ENCODE measurements at regions not wholly inside any gene's neighbourhood (a gene's known extent, or its start where the extent isn't known, plus 50 kb on each side); places are given as distances from the start of the nearest gene placed in this dataset.

- DNase-seq (ENCODE audit: low read depth in 2 of 2) = no peak
These were observed 61.6 kb upstream of the GPR26 start for GRCh38 chr10:123604506-123604905.

GRCh38 chr10:123606006-123606405, 60.1 kb upstream of the GPR26 start:
- no peak for DNase-seq (ENCODE audit: low read depth in 2 of 2)

DNA sequence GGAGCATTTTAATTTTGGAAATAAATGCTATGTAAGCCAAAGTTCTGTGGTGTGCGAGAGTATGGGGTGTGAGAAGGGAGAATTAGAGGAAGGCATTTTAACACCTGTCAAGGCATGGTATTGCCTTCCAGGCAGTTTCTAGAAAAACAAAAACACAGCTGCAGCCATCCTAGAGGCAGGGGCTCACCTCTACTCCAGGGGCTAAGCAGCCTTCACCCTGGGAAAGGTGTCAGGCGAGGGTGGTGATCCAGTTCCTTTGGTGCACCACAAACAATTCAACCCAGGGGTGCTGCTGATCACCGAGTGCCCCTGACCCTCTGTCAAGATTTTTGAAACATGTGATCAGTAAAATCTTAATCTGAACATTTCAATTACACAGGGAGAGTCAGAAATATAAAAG, 59.2 kb upstream of the GPR26 start:
- no peak for DNase-seq (ENCODE audit: low read depth in 2 of 2)

DNA sequence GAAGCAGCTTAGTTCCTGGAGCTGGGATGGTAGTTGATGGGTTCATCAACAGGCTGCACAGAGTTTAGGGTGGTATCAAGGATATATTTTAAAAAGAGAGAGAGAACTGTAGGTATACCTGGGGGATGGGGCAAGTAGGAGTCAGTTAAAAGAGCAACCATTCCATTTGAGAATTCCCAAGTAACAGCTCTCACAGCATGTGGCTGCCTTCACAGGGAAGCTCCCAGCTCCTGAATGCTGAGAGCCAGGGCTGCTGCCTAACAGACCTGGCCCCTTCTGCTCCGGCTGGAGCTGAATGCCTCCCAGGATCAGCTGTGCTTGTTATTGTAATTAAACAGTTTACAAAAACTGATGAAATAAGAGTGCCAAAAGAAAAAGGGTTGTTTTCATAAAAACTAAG, 58.8 kb upstream of the GPR26 start:
- DNase-seq (ENCODE audit: low read depth in 2 of 2) = no peak

- no peak for DNase-seq (ENCODE audit: low read depth in 2 of 2)
These were observed 58.1 kb upstream of the GPR26 start for GRCh38 chr10:123608047-123608446.

GRCh38 chr10:123611243-123611642, 54.9 kb upstream of the GPR26 start:
- no peak for DNase-seq (ENCODE audit: low read depth in 2 of 2)

DNA sequence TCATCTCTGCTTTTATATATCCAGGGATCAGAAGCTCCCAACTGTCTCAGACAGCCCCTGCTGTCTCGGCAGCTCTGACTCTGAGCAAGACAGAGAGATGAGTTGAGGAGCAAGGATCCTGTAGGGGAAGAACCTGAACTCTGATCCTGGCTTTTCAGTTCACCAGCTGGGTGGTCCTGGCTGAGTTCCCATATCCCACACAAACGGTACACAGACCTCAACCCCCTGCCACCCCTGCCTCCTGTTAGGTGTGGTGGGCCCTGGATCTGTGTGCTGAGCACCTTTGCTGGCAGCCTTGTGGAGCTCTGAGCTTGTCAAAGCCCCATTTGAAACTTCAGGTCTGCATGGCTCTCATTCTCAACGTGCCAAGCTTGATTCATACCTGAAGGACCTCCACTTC, 54.3 kb upstream of the GPR26 start:
- DNase-seq (ENCODE audit: low read depth in 2 of 2) = no peak

GRCh38 chr10:123613346-123613850, 52.8 kb upstream of the GPR26 start:
- DNase-seq (ENCODE audit: low read depth in 2 of 2) = no peak

DNA sequence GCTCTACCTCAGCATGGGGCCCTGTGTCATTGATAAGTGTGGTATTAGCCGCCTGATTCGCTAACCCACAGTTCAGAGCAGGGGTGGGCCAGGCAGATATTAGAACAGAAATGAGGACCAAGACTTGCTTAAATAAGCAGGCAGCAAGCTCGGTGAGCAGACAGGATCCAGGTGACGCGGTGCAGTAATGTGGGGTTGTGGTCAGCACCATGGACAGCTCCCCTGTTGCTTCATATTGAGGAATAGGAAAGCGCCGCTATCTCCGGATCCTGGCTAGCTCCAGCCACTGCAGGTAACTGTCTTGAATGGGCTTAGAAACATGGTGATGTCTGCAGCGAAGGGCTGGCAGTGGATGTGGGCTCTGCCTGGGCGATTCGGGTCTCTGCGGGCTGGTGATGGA, 51.3 kb upstream of the GPR26 start:
- no peak for DNase-seq (ENCODE audit: low read depth in 2 of 2)
